Mucosa of gallbladder (tissue), 1 donor: ENCODE measurements at regions not wholly inside any gene's neighbourhood (a gene's known extent, or its start where the extent isn't known, plus 50 kb on each side); places are given as distances from the start of the nearest gene placed in this dataset.

ENCODE experiments used
- DNase-seq: peaks from one replicate; pipeline ENCODE4 v3.0.0-alpha.2; 2020; ENCODE audit warnings: low spot score
- donor health status: DM: no; HTN: no; CAD: no.

DNA sequence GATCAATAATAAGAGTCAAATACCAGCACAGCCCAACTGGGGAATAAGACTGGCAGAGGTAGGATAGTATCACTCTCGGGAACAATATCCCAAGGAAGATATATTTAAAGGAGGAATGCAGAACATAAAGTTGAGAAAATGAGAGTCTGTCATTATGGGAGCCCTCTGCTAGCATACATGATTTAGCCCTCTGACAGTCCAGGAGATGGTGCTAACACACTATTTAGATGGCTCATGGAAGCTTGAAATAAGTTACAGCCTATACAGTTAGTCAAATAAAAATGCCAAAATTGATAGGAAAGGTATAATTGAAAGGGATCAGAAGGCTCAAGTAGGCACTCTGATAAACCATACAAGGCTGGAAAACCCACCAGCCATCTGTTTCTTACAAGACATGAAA, 201.0 kb upstream of the NEIL3 start:
- no peak for DNase-seq

DNA sequence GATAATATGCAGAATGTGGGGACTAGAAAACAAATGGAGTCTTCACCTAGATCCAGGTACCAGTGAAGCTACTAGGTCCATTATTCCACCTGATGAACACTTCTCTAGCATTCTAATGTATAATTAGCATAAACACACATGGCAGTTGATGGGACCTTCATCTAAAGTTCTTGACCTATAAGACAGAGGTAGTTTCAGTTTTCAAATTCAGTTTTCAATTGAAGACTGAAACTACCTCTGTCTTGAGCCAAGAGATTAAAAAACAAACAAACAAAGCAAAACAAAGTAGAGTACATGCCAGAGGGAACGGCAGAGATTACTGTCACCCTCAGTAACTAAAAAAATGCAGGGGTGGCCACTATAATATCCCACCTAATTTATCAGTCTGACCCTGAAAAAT, 199.9 kb upstream of the NEIL3 start:
- no peak for DNase-seq

DNA sequence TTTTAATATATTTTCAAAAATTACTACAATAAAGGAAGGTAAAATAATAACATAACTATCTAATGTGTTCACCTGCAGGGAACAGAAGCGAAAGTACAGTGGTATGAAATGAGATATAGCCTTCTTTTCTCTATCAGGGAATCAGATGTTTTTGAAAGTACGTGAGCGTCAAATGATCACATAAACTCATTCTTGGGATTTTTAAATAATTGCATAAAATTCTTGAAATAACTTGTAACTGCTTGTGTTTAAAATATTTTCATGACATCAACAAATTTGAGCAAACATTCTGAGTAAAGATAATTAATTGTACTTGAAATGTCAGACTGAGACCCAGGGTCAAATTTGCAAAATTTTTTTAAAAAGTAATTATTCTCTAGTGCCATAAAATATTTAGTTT, 193.5 kb upstream of the NEIL3 start:
- DNase-seq = no peak

DNA sequence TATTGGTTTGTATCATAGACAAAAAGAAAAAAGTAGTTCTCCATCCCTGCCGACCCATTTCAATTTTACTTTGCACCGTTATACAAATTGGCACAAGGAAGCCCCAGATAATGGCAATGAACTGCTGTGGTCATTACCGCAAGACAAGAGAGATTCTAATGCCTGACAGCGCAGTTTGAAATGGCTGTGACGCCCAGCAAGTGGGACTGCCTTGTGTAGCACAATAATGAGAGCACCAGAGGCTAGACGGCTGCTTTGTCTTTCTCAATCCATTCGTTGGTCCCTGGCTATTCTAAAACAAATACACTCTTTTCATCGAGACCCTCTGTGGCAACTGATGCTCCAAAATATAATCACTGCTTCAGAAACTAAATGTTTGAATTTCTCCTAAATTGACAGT, 192.4 kb upstream of the NEIL3 start:
- DNase-seq = no peak

DNA sequence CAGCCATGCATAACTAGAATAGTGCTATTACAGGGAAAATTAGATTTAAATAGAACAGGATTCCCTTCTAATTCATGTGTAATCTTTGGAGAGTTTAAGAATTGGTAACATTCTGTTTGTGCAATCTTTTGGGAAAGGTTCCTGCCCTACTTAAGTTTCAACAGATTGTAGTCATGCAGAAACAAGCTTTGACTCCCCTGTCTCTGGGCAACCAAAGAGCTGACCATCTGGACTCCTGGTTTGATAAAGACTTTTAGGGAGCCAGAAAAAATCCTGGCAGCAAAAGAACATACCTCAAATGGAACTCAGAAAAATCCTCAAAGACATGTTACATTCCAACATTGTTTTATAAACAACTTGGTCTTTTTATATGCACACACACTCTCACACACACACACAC, 191.1 kb upstream of the NEIL3 start:
- DNase-seq = peak; percentile 55

DNA sequence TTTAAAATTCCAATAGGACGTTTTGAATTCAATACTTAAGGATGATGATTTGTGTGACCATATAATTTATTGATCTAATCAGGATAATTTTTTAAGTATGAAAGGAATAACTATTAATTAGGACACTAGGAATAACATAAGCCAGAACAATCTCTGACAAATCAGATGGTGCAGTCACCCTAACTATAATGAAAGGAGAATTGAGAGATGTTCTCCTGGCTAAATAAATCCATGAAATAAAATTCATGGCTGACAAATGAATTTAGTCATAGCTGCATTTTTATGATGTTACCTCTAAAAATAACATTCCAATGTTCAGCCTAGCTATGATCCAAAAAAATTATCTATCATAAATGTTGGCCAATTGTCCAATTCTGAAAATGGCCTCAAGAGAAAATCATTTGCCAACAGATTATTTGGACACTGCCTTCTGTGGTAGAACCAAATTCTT, 190.6 kb upstream of the NEIL3 start:
- DNase-seq = no peak

DNA sequence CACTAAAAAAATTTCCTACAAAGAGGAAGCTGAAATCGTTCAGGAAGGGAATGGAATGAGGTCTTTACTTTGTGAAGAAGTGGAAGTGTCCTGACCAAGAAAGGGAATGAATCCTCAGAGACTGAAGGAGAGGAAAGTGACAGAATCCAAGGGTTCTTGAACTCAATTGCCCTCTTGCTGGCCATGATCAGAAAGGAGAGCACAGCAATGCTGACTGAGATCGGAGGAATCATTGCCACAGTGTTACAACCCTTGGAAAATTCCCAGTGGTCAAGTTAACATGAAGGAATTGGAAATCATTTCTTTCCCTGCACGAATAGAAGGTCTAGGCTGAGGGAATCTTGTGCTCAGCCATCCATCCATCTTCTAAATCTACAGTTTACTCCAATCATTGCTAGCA, 190.0 kb upstream of the NEIL3 start:
- DNase-seq = no peak

DNA sequence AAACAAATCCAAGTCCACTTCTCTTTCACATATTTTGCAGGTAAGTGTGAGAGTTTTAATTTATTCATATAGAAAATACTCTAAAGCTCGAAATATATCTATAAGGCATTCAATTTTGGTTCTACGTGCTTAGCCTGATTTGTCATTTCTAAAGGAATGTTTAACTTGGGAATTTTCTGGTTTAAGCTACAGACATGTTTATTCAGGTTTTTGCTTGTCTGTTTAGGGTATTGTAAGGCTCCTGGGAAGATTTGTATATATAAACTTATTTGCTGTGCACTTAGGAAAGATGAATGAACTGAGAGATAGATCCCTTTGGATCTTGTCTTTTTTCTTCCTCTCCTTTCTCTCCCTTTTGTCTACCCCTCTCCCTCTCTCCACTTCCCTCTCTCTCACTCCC, 185.9 kb upstream of the NEIL3 start:
- DNase-seq = no peak

DNA sequence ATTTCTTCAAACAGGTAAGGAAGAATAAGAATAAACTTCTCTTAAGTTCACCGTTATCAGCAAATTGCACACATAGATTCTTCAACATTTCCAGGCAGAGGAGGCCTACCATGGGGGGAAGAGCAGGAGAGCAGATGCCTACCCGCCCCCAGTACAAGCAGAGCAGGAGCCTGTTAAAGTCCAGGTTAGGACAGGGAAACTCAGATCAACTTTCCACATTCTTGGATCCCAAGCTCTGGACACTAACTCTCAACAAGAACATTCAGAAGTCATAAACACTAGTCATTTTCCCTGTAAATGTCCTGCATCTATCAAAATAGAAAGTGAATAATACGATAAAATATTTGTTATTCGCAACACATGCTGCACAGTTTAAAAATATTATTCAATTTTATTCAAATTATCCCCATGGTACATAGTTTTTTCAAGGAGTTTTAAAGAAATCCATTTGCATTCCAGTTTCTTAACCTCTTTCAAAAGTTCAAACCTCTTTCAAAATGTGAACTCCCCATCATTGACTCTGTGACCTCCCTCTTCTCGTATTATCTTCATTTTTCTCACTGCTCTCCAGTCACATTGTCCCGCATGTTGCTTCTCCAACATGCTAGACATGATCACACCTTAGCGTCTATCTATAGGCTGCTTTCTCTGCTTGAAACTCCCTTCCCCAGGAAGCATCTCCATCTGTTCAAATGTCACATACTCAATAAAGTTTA, 185.2 kb upstream of the NEIL3 start:
- no peak for DNase-seq

DNA sequence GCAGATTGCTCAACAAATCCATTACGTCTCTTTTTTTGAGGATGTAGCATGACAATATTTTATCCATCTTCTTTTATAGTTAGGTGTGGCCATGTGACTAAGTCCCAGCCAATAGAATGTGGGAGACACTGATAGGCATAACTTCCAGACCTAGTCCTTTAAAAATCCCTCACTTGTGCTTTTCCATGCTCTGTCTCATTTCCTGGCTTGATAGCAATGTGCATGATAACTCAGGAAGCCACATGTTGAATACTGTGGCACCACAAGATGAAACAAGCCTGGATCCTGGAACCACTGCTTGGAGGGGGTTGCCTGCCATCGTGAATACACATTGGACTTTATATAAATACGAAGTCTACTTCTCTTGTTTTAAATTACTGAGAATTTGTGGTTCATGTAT, 184.0 kb upstream of the NEIL3 start:
- DNase-seq = no peak

DNA sequence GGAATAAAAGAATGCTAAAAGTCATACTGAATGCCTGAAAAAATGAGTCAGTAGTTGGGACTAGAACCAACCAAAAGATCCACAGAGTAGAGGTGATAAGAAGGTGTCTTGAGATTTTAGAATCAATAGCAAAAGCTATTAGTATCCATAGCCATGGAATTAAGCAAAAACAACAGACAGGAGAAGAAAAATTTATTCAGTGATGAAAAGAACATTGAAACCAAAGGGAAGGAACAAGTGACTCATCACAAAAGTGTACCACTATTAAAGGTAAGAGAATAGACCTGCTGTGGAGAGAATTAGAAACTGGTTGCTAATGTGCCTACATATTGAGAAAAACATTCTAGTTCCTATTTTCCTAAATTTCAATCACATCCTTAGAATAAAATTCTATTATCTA, 182.0 kb upstream of the NEIL3 start:
- DNase-seq = no peak

DNA sequence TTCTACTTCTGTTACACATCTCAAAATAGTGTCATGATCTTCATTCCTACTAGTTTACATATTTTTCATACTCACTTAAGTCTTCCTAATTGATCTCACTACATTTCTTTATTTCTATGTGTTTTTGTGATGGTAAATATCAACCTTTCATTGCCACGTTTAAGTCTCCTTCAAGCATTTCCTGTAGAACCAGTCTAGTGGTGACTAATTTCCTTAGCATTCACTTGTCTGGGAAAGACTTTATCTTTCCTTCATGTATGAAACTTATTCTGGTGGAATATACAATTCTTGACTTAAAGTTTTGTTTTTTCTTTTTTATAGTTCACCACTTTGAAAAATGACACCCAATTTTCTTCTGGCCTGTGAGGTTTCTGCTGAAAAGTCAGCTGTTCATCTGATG, 181.4 kb upstream of the NEIL3 start:
- no peak for DNase-seq

DNA sequence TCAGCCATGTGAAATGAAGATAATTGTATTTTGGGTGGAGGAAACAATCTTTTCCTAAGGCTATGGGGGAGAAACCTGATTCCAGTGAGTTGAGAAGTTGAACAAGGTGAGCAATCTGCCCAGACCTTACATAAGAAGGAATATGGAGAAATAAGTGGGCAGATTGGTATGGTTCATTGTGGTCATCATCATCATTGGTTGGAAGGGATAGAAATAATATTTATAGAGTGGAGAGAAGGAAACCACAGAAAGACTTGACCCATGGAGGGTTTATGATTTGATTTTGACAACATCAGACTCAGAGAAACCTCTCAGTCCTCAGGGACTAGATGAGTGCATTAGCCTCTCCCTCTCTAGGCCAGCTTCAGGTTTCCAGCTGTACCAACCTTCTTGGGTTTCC, 177.9 kb upstream of the NEIL3 start:
- DNase-seq = no peak

DNA sequence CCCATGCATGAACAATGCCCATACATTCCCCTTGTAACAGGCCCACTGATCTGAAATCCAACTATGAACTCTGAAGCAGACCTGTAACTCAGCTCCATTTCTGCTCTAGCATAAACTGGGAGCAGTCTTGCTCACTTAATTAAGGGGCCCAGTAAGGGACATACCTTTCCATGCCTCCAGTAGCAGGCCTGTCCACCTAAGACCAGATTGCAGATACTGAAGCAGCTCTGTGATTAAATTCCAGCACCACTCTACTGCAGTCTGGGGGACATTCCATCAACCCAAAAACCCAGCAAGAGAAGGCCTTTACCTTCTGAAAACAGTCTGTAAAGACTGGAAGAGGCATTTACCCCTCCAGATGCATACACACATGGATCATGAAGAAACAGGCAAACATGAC, 162.0 kb upstream of the NEIL3 start:
- DNase-seq = no peak

DNA sequence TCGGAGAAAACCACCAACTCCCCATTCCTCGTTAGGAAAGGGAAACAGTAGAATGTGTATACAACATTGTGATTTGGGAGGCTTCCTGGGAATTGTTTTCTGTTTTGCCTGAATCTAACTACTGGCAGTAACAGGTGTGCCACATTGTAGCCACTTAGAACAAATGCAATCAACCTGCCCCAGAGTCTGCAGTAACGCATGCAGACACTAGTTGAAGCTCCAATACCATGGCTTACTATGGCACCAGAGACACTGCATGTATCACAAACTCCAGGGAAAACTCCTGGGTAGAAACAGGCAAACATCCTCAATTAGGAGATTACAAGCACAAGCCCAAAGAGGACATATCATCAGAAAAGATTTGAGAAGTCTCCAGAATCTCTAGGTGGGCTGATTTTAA, 154.2 kb upstream of the NEIL3 start:
- no peak for DNase-seq

DNA sequence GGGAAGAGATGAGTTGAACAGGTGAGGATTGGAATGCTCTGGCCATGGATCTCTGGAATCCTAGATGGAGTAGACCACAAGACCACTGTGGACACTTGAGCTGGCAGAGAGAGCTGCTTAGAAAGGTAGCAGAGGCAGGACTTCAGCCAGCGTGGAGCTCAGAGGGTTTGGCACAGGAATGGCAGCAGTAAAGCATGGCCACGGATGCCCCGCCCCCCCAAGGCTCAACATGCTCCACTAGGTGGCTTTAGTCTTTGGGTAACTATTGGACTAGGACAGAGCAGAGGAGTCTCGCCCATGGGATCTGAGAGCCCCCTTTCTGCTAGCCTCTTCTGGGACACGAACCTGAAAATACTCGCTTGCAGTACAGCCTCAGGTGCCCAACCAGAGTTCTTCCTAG, 150.1 kb upstream of the NEIL3 start:
- DNase-seq = no peak

DNA sequence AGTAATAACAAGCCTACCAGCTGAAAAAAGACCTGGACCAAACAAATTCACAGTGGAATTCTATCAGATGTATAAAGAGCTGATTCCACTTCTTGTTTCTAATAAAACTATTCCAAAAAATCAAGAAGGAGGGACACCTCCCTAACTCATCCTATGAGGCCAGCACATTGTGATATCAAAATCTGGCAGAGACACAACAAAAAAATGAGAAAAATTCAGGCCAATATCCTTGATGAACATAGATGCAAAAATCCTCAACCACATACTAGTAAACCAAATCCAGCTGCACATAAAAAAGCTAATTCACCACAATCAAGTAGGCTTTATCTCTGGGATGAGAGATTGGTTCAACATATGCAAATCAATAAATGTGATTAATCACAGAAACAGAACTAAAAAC, 147.9 kb upstream of the NEIL3 start:
- DNase-seq = no peak

DNA sequence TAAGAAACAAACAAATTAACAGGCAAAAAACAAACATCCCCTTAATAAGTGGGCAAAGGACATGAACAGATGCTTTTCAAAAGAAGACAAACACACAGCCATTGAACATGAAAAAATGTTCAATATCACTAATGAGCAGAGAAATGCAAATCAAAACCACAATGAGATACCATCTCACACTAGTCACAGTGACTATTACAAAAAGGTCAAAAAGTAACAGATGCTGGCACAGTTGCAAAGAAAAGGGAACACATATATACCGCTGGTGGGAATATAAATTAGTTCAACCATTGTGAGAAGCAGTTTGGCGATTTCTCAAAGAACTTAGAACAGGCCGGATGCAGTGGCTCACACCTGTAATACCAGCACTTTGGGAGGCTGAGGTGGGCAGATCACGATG, 146.1 kb upstream of the NEIL3 start:
- no peak for DNase-seq

DNA sequence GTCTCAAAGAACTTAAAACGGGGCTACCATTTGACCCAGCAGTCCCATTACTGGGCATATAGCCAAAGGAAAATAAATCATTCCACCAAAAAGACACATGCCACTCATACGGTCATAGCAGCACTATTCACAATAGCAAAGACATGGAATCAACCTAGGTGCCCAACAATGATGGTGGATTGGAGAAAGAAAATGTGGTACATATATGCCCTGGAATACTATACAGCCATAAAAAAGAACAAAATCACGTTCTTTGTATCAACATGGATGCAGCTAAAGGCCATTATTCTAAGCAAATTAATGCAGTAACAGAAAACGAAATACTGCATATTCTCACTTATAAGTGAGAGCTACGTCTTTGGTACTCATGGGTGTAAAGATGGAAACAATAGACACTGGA, 138.1 kb upstream of the NEIL3 start:
- DNase-seq = no peak

DNA sequence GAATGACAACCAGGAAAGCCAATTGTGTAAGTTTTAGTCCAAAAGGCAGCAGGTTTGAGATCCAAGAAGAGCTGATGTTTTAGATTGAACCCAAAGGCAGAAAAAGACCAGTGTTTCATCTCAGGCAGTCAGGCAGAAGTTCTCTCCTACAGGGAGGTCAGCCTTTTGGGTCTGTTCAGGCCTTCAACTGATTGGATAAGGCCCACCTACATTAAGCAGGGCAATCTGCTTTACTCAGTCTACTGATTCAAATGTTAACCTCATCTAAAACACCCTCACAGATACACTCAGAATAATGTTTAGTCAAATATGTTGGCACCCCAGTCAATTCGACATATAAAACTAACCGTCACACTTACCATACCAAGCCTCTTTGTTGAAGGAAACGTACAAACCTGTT, 134.2 kb upstream of the NEIL3 start:
- no peak for DNase-seq

DNA sequence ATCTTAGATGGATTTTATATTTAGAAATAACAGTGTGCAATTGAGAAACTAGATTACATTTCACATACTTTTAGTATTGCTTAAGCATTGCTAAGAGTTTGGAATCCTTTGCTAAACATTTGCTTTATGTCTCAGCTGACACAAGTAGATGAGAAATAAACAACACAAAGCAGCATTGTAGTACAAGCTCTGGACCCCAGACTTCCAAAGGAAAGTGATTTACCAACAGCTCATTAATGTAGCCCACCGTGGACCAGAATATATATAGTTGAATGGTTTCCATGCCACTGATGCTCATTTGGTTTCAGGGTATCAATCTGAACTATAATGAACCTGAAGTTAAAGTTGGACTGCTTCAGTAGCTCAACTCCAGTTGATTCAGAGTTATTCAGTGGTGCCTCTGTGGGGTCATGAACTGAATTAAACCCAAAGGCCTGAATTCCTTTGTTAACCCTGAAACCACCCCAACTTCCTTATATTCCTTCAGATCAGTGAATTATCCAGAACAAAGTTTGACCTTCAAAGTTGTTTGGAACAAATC, 132.1 kb upstream of the NEIL3 start:
- no peak for DNase-seq

DNA sequence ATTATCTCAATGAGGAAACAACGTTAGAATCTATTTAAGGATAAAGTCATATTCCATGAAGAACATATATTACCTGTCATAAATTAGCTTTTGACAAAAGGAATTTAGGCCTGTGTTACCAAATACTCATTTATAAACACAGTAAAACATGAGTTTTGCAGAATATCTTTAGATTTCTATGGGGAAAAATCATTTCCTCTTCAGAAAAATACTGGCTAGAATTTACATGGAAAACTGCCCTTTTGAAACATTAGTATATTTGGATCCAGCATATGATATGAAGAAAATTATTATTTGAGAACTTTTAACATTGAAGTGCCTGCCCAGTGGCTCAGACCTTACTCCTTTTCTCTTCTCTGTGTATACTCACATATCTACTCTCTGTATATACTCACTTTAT, 131.4 kb upstream of the NEIL3 start:
- DNase-seq = no peak

DNA sequence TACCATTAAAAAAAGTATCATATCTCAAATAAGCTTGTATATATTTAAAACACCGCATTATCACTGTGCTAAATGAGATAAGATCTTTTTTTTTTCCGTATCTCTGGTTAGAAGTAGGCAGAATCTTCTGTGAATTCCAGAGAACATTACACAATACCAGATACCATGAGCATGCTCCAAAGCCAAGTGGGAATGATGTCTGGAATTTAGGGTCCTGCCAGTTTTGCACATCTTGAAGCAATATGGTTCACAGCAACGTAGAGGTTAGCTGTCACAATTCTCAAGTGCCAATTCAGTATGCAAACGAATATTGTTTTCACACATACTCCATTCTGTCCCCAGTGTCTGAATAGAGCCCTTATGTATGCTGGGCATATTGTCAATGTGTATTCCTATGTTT, 127.5 kb upstream of the NEIL3 start:
- DNase-seq = no peak

DNA sequence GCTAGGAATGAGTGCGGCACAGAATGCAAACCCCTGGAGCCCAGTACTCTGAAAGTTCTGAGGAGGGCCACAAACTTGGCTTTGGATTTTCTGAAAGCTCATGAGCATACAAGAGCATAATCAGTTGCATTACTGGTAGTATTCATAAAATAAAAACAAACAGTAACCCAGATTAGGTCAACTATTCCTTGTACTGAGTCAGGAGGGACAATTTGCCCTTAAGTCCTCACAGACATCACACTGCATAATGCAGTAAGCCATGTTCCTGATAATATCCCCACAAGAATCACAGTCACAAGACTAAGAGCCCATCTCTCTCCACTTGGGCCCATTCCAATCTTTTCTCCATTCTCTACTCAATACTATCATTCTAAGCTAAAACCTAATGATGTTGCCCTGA, 126.9 kb upstream of the NEIL3 start:
- no peak for DNase-seq
